SK-N-DZ (cell line): ENCODE measurements at regions not wholly inside any gene's neighbourhood (a gene's known extent, or its start where the extent isn't known, plus 50 kb on each side); places are given as distances from the start of the nearest gene placed in this dataset.

Experiments
- DNase-seq: peaks from one replicate; pipeline ENCODE4 v3.0.0-alpha.2; 2015; ENCODE audit warnings: low spot score

DNA sequence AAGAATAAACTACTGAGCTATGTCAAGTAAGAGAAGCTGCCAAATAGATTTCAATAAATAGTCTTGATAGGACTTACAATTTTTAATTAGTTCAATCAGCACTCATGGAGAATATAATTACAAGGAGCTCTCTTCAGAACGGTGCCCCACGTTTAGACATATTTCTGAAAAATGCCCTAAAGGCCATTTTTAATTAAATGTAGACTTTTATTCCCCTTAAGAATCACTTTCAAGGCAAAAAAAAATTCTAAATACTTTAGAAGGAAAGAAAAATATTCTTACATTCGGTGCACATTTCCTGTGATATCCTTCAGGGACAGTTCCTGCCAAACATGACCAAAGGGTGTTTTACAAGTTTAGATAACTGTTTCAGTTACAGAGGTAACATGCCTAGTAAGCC lies 202.5 kb upstream of the CDH7 start:
- no peak for DNase-seq

DNA sequence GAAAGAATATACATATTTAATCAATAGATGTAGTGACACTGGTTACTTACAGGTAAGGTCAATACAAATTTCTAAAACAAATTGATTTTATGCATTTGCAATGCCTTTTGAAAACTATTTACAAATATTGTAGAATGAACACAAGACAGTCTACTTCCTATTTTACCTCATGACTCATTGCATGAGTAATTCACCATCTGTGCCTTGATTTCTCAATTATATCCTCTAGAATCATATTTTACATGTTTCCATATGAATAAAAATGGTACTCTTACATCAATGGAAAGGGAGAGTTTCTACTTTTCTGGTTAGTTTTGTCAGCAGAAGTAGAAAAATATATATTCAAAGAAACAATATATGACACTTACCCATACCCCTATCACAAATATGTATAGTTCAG lies 203.8 kb upstream of the CDH7 start:
- DNase-seq = no peak

DNA sequence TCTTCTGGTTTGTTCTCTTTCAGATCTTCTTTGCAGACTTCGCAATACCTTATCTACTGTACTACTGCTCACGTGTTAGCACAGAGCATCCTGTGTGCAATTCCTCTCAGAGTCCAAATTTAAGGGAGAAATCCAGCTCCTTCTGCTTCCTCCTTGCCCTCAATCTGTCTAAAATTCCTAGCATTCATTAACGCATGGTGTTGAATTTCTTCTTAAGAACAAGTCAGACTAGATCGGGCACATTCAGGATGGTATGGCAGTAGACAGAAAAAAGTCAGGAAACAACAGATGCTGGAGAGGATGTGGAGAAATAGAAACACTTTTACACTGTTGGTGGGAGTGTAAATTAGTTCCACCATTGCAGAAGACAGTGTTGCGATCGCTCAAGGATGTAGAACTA lies 206.1 kb upstream of the CDH7 start:
- no peak for DNase-seq

DNA sequence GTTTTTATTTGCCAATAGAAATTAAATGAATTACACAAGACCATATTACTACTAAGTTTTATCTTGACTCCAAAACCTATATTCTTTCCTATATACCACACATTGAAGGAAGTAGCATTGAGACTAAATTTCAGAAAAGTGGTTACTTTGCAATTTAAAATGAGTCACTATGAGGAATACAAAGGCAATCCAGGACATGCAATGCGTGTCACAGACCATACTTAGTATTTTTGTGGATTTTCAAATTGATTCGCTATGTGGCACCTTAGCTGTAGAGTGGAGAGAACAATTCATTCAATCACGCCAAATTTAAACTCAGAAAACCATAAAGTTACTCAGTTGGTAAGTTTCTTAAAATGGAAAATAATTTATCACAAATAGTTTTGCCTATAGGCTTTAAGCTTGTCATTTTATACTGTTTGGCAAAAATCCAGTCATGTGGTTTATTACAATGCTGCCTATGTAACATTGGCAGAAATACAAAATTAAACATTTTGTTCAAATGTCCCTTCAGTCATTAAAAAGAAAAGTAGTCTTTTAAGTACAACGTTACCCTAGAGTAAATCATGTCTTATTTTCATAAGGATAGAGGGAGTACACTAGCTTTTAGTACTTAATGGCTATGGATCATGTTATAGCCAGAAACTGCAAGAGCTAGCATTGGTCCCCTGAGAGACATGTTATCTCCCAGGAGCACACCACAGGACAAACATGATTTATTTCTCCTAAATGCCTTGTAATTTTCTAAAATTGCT lies 222.8 kb upstream of the CDH7 start:
- DNase-seq = no peak

- DNase-seq = no peak
Measured at GRCh38 chr18:65526099-65526498, 224.7 kb upstream of the CDH7 start.

DNA sequence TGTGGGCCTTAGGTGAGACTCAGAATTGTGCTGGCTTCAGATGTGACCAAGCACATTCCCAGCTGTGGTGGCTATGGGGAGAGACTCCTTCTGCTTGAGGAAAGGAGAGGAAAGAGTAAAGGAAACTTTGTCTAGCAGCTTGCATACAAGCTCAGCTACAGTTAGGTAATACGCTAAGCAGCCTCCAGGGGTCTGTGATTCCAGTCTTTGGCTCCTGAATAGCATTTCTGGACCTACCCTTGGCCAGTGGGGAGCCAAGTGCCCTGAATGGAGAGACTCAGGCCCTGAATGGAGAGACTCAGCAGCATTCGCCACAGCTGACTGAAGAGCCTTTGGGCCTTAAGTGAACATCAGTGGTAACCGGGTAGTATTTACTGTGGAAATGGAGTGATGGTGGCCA lies 227.4 kb upstream of the CDH7 start:
- DNase-seq = no peak

- DNase-seq = no peak
Measured at GRCh38 chr18:65522907-65523306, 227.9 kb upstream of the CDH7 start.

GRCh38 chr18:65516209-65516608 lies 234.6 kb upstream of the CDH7 start:
- DNase-seq = no peak

GRCh38 chr18:65498605-65499004 lies 252.2 kb upstream of the CDH7 start:
- no peak for DNase-seq

DNA sequence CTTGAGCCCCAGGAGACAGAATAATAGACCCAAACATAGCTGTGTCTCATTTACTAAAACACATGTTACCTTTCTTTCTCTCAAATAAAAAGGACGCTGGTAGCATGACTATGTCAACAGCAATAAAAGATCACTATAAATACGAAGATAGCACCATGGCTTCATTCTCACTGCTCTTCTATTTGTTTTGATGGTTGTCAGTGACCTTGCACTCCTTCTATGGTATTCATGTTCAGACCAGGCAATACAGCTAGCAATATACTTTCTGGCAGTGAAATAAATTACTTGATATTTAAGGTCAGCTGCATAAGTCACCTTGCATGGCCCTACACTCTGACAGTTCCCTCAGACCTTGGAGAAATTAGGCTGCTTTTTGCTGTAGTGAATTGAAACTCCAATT lies 263.2 kb upstream of the CDH7 start:
- no peak for DNase-seq

DNA sequence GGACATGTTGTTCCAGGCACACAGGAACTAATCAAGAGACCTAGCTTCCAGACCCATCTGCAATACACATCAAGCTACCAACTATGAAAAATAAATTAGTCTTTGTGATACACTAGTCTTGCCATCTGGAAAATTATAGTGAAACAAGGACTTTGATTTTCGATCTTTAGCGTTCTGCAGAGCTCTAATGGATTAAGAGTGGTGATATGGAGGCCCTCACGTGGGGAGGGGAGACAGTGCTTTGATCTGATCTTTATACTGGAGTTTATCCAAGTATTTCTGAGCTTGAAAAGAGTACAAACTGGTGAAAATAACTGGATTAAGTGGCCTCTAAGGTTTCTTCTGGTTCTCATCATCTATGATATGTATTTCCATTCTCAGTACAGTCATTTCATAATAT lies 273.4 kb upstream of the CDH7 start:
- peak; percentile 69 for DNase-seq

GRCh38 chr18:65468881-65469280 lies 281.9 kb upstream of the CDH7 start:
- DNase-seq = no peak

DNA sequence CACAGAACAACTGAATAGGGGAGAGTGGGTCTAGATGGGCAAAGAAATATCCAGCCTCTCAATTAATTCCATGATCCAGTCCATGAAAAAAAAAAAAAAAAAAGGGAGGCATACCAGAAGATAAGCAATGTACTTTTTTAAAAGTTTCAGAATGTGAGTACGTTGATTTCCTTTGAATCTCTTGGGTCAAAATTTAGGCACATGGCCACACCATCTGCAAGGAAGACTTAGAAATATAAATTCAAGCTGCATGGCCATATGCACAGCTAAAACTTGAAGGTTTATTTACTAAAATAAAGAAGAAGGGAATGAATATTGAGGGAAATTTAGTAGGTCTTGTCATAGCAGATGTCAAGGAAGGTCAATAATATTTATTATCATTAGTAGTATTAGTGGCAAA lies 286.5 kb upstream of the CDH7 start:
- DNase-seq = no peak

GRCh38 chr18:65459741-65460140 lies 291.1 kb upstream of the CDH7 start:
- no peak for DNase-seq

- DNase-seq = no peak
Measured at GRCh38 chr18:65458871-65459270, 291.9 kb upstream of the CDH7 start.

GRCh38 chr18:65439188-65439587 lies 311.6 kb upstream of the CDH7 start:
- DNase-seq = peak; percentile 45

DNA sequence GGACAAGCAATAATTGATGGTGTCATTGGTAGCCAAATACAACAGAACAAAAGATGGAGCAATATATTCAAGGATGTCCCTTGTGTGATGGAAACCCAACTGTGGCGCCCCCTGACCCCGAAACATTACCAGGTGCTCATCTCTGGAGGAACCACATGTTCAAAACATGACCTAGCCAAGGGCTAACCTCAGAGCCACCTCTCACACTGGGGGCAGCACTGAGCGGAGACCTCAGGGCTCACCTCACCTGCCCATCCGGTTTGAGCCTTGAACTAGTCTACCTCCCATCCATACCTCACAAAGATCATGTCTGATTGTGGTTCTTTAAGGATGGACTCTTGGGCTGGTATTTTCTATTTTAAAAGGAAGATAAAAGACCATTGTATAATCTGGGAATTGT lies 314.4 kb upstream of the CDH7 start:
- DNase-seq = no peak

- DNase-seq = peak; percentile 57
Measured at GRCh38 chr18:65435534-65435933, 315.3 kb upstream of the CDH7 start.

DNA sequence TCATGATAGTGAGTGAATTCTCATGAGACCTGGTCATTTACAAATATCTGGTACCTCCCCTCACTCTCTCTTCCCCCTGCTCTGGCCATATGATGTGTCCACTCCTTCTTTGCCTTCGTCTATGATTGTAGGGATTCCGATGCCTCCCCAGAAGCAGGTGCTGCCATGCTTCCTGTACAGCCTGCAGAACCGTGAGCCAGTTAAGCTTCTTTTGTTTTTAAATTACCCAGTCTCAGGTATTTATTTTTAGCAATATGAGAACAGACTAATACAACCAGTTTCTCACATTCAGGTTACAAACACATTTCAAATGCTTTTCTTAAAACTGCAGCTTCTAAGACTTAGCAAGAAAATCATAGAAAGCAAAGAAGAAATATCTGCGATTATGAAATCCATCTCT lies 321.2 kb upstream of the CDH7 start:
- no peak for DNase-seq

- DNase-seq = peak; percentile 83
Measured at GRCh38 chr18:65425366-65425765, 325.4 kb upstream of the CDH7 start.

DNA sequence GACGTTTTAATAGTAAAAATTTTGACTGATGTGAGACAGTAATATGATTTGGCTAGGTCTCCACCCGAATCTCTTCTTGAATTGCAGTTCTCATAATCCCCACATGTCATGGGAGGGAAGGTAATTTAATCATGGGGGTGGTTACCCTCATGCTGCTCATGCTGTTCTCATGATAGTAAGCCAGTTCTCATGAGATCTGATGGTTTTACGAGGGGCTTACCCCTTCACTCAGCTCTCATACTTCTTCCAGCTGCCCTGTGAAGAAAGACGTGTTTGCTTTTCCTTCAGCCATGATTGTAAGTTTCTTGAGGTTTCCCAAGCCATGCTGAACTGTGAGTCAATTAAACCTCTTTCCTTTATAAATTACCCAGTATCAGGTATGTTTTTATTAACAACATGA lies 327.0 kb upstream of the CDH7 start:
- DNase-seq = peak; percentile 33

- no peak for DNase-seq
Measured at GRCh38 chr18:65422544-65423136, 328.2 kb upstream of the CDH7 start.

DNA sequence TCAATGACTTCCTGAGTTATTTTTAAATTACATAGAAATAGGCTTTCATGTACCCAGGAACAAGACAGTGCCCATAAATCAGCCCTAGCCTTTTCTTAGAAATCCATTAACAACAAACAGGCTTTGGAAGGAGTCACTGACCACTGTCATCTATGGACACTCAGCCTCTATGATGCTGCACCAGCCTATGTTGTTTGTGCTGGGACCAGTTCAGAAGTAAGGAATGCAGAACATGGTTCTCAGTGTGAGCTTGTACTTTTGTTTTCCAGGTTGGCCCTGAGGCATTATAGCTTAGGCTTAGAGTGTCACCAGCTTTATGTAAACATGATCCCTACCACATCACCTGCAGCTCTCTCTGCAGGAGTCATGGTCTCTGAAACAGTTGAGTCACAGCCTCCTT lies 335.7 kb upstream of the CDH7 start:
- DNase-seq = peak; percentile 12

GRCh38 chr18:65414501-65414900 lies 336.3 kb upstream of the CDH7 start:
- no peak for DNase-seq
